DOHH2 (cell line): ENCODE measurements at regions not wholly inside any gene's neighbourhood (a gene's known extent, or its start where the extent isn't known, plus 50 kb on each side); places are given as distances from the start of the nearest gene placed in this dataset.

Experiments used
- EZH2phosphoT487 ChIP-seq: fragments of 200-600 bp; sonication (generic); IDR thresholded peaks from 2 replicates; pipeline ENCODE4 v1.6.1; 2017; ENCODE audit warnings: borderline replicate concordance, mild to moderate bottlenecking, antibody characterized with exemption, low read length, moderate library complexity, mixed read lengths
- TF ChIP-seq, protein P1 (sequence below): fragments of 200-600 bp; sonication (generic); IDR thresholded peaks from one replicate; pipeline ENCODE4 v1.5.1; 2014; ENCODE audit warnings: antibody characterized with exemption, mild to moderate bottlenecking, low read depth, low read length; ENCODE audit not compliant: poor library complexity, severe bottlenecking

DNA sequence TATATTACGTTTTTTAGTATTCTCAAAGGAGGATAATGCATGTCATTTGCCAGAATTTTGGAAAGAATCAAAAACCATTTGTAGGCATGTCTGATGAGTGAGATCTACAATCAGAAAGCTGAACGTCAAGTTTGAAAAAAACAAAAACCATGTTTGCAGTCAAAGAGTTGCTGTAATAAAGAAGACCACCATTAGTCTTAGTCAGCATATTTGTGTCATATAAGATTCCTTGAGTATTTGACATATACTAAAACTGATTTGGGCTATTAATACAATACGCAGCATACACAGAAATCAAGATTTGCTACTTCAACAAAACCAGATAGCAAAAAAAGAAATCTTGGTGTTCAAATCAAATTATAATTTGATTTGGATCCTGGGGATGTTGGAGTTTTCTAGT, 247.5 kb downstream of the SAMD5 start:
- TF ChIP-seq, protein P1, sequence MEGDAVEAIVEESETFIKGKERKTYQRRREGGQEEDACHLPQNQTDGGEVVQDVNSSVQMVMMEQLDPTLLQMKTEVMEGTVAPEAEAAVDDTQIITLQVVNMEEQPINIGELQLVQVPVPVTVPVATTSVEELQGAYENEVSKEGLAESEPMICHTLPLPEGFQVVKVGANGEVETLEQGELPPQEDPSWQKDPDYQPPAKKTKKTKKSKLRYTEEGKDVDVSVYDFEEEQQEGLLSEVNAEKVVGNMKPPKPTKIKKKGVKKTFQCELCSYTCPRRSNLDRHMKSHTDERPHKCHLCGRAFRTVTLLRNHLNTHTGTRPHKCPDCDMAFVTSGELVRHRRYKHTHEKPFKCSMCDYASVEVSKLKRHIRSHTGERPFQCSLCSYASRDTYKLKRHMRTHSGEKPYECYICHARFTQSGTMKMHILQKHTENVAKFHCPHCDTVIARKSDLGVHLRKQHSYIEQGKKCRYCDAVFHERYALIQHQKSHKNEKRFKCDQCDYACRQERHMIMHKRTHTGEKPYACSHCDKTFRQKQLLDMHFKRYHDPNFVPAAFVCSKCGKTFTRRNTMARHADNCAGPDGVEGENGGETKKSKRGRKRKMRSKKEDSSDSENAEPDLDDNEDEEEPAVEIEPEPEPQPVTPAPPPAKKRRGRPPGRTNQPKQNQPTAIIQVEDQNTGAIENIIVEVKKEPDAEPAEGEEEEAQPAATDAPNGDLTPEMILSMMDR, result no peak
- TF ChIP-seq EZH2phosphoT487, result no peak
